GM19035 (cell line): ENCODE measurements at regions not wholly inside any gene's neighbourhood (a gene's known extent, or its start where the extent isn't known, plus 50 kb on each side); places are given as distances from the start of the nearest gene placed in this dataset.

Experiments
- ATAC-seq: cut with Tn5 transposase; IDR thresholded peaks from one replicate; pipeline ENCODE4 v1.9.1; 2021; ENCODE audit not compliant: unreplicated experiment

DNA sequence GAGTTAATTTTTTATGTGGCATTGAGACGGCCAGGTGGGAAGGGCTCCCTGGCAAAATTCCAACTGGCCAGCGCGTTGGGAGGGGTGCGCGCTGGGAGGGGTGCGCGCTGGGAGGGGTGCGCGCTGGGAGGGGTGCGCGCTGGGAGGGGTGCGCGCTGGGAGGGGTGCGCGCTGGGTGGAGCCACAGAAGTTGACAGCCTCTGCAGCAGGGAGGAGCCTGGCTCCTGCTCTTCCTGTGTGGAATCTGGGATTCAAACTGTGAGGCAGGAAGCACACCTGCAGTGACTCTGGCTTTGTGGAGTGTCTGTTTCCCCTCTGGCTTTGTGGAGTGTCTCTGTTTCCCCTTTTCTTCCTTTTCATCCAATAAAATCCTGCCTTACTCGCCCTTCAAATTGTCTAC lies 147.9 kb upstream of the CBLN2 start:
- ATAC-seq: no peak

DNA sequence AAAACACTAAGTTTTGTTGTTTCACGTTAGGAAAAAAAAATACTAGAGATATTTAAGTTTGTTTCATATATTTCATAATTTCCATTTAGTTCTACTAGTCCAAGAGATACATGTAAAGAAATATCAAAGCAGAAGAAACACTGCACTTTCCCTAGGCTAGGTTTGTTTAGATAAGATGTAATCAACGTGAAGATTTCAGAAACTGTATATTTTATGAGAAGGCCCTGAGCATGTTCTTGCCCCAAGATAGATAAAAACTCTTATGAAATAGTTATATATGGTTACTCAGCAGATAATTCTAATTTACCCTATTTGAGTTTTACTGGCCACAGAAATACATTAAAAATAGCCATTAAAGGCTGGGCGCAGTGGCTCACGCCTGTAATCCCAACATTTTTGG lies 143.6 kb upstream of the CBLN2 start:
- ATAC-seq: no peak

DNA sequence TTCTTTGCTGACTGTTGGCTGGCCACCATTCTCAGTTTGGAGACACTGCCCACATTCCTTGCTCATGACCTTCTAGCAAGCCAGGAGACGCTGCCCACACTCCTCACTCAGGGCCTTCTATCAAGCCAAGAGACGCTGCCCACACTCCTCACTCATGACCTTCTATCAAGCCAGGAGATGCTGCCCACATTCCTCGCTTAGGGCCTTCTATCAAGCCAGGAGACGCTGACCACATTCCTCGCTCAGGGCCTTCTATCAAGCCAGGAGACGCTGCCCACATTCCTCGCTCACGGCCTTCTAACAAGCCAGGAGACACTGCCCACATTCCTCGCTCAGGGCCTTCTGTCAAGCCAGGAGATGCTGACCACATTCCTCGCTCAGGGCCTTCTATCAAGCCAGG lies 131.3 kb upstream of the CBLN2 start:
- no peak for ATAC-seq

DNA sequence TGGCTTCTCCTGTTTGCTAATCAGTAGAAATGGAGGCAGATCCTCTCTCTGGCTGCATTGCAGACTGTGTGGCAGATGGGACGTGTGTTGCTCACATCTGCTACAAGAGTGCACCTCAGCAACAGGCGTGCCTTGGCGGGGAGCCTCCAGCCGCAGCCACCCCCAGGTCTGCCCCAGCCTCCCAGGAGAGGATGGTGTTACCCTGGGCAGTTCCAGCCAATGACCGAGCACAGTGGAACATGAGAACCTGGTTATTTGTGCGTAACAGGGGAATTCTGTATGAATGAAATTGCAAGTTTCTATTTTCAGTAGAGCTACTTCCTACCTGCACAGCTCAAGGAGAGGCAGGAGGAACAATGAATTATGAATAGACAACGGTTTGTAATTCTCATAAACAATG lies 130.6 kb upstream of the CBLN2 start:
- peak; percentile 88 for ATAC-seq

DNA sequence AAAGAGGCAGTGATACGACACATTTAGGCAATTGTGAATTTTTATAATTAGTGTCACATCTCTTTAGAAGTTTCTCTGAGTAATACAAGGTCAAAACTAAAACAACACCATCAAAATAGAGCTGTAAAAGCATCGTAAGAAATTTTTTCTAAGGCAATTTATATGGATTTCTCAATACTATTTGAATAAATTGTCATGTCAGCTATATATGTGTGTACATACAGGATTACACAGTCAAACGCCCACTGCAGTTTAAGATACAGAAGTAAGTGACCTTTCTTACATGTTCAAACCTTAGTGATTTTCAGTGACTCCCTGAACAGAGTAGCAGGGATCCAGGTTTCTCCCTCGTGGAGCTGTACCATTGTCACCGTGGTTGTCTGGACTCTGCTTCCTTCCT lies 129.1 kb upstream of the CBLN2 start:
- no peak for ATAC-seq

DNA sequence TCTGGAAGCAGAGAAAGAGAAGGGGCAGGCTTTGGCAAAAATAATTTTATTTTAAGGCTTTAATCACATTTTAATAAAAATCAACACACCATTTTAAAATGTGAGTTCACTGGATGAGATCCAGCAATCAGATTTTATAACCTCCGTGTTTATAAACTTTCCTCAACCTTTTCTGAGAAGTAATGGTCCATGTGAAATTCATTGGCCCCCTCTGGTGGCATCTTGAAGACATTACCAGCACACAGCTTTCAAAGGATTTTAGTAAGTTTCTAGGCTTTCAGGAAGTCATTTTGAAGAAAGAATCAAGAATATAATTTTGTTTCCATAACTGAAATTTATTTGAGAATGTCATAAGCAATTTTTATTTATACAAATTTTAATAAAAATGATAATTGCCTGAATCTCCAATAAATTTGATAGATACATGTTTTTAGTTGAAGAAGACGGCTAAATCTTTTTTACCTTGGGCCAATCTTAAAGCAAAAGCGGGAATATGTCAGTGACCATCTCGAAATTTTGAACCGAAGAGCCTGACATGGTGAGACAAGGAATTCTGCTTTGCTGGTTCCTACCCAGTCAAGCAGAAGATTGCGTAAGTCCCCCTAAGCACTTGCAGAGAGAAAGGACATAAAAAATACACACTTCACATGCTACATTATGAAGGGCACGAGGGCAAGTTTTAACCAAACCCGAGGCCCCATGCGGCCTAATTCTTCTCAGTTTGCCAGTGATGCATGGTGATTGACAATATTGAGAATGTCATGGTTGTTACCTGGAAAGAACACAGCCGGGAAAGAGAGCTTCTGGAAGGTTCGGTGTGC lies 128.4 kb upstream of the CBLN2 start:
- peak; percentile 62 for ATAC-seq

DNA sequence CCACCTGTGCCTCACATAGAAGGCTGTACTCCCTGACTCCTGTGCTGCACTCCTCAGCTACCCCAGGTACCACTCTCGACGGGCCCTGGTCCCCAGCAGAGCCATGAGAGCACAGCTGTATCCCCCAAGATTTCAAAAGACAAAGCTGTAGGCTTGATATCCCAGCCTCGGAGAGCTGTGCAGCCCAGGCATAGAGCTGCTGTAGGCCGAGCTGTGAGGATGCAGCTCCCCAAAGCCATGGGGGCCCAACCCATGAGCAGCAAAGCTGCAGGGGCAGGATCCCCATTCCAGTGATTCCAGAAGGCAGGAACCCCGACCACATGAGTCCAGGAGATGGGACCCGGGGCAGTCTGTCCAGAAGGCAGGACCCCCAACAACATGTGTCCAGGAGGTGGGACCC lies 123.8 kb upstream of the CBLN2 start:
- ATAC-seq: no peak

DNA sequence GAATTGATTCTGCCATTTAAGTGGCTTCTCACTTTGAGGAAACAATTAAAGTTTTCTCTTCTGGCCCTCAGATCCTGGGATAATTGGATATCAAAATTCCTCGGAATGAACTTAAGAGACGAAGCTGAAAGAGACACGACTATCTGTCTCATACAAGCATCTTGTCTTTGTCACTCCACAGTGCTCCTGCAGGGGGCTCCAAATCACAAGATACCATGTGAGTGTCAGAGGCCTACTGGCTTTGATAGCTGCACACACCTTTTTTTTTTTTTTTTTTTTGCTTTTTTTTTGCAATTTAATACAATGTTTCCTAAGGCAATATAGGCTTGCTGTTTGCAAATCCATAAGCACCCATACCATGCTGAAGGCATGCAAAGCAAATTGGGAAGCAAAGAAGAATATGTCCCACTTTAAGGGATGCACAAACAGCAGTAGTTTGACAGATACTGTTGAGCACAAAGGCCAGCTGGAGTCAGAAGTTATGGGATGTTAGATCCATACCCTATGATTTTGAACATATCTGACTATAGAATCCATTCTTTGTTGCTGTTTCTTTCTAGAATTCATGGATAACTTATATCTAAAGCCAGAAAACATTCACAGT lies 109.0 kb upstream of the CBLN2 start:
- peak; percentile 96 for ATAC-seq

DNA sequence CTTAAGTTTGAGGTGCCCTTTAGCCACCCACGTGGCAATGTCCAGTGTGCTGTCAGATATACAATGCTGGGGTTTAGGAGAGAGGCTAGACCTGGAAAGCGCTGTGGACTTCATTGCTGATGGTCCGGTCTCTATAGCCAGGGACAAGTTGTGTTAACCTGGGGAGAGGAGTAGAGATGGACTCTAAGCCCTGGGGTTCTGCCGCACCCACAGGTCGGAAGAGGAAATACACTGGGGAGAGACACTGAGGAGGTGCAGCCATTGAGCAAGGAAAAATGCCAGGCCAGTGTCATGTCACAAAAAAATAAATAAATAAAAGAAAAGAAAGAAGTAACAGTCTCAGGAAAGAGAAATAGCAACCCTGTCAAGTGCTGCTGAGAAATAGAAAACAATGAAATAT lies 106.9 kb upstream of the CBLN2 start:
- no peak for ATAC-seq

DNA sequence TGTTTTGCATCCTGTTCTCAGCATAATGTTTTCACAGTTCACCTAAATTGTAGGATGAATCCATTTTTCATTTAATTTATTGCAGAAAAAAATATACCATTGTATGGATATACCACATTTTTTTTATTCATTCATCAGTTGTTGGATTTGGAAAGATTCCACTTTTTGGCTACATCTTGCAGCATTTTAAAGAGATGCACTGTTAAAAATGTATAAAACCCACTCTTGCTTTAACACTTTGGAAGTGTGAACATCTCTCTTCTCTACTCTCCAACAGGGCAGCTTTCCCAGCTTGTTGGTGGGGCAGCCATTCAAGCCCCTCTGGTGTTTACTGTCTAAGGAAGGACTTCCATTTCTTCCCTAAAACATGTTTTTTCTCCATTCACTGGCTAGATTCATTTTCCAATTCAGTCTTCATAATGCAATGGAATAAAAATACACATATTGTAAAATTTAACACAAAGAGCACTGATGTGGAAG lies 104.4 kb upstream of the CBLN2 start:
- no peak for ATAC-seq

DNA sequence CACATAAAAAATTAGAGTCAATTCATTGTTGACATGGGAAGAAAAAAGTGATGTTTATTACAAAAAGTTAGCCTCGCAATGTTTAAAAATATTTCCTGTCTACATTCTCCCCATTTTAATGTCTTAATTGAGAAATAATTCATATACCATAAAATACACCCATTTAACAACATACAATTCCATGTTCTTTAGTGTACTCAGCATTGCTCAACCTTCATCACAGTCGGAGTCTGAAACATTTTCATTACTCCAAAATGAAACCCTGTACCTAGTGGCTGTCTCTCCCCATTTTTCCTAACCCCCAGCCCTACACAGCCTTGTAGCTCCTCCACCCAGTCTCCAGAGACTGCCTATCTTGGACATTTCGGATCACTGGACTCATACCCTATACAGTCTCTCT lies 103.9 kb upstream of the CBLN2 start:
- no peak for ATAC-seq

DNA sequence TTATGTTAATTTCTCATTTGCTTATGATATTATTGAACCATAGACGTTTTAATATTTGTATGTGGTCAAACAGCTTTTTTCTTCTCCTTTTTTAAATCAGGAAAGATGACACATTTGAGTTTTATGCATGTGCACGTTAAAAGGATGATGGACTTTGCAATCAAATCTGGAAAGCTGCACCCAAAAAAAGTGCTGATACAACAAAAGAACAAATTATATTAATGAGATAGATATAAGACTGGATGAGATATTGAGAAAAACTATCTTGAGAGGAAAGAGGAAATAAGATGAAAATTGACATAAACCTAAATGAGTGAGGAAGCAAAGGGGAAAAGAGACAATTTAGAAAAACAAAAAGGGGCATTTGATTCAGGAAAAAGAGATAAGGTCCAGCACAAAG lies 96.4 kb upstream of the CBLN2 start:
- ATAC-seq: no peak

DNA sequence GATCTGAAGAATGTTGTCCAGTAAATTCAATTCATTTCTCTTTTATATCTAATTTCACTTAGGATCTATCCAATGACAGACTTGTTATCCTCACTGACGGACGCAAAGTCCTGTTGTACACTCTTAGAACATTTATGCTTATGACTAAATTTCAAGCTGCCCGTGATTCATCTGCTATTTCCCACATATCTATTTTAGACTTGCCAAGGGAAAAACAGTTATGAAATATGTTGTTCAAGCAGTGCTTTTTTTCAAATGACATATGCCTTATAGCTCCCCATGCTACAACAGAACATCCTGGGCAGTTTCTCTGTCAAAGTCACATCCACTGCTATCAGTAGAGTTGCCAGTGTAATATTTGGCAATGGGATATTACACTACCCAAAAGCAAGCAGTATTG lies 94.2 kb upstream of the CBLN2 start:
- no peak for ATAC-seq

DNA sequence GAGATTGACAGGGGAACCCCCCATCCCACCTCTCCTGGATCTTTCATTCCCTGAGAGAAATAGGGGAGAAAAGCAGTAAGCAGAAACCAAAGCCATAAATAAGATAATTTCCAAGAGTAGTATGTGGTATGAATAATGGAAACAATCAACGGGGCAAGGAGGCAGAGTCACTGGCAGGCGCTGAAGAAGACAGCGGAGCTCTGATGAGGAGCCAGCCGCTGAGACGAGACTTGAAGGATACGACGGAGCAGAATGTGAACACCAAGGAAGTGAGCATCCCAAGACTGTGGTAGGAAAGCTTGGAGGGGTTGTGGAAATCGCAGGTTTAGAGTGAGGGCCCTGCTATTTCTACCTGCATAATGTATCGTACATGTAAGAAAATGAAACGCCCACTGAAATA lies 93.6 kb upstream of the CBLN2 start:
- ATAC-seq: no peak

DNA sequence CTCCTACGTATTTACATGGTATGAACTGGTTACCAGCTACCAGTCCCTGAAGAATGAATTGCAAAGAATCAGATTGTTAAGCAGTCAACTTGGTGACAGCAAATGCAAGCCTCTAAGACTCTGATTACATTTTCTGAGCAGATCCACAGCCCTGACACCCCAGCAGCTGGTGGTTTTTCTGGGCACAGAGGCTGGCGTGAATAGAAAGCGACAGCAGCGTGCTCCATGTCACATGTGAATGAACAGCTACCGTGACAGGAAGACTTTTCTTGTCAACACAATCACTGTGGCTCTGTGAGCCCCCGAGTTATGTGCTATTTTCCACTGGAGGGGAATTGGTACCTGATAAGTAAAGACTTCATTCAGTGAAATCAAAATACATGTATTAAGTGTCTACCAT lies 93.2 kb upstream of the CBLN2 start:
- no peak for ATAC-seq

DNA sequence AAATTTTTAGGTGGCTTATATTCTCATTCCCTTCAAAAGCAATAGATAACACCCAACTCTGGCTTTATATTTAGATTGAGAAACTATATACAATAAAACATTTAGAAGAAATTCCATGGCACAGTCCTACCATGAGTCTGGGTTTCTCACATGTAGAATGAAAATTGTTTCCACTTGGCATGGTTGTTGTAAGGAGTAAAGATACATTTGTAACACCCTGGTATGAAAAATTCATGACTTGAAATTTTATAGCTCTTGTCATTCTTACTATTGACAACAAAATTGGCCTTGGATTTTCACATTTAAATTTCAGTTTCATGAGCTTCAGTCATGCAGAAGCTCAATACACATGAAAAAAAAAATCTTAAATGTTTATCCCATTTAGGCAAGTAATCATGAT lies 92.5 kb upstream of the CBLN2 start:
- ATAC-seq: no peak

DNA sequence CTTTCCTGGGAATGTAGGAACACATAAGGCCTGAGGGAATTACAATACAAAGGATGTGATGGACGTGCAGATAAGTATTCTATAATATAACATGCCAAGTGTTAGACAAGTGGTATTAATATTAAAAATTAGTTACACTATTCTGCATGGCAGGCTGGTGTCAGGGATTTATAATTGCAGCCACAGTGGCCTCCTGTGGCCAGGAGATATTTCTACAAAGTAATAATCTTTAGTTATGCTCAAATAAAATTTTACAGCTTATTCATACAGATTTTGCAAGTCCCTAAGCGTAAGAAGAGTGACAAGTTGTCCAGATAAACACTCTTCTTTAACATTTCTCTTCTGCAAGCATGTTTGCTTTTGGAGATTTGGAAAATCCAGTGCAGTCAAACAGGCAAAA lies 90.4 kb upstream of the CBLN2 start:
- ATAC-seq: no peak

DNA sequence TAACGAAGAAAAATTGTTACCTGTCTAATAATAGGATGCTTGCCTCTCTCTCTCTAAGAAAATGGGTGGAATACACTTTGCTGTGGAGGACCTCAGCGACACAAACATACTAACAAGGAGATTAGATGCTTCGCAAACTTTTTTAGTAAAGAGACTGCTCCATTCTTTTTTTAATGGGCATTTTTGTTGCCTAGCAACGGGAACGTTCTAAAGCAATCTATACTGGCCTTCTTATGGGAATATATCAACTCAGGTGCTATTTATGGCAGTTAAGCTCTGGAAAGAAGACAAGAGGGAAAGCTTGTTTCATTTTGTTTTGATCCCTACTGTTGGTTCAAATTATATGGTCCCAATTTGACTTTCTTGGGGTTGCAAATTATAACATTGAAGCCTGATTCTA lies 86.8 kb upstream of the CBLN2 start:
- no peak for ATAC-seq

DNA sequence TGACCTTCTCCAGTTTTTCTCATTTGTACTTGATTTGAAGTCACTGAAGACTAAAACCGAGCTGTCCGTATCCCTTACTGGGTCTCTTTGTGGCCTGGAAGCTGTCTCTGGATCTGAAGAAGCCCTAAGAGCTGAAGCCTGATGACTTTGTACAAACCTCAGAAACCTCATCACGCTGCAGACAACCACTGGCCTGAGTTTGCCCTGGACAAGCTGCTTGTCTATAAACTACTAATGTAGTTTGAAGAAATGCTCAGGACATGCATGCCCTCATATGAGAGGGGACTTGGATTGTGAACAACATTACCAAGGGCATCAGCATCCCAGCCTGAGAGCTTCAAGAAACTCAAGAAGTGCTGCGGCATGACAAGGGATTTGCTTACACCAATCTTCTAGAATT lies 79.3 kb upstream of the CBLN2 start:
- ATAC-seq: no peak

DNA sequence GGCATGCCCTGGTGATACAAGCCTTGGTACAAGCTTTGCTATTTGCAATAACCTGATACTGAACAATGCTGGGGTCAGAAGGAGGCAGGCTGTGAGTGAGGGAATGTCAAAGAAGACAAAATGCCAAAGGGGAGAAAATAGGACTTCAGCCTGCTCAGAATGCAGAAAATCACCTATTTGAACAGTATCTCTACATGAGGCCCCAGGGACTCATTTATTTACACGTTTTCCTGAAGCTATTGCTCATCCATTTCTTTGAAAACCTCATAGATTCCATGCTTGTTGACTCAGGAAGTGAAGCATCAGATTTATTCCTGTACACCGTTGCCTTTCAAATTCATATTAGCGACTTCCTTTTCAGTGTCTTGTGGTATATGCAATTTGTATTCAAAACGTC lies 69.4 kb upstream of the CBLN2 start:
- no peak for ATAC-seq

DNA sequence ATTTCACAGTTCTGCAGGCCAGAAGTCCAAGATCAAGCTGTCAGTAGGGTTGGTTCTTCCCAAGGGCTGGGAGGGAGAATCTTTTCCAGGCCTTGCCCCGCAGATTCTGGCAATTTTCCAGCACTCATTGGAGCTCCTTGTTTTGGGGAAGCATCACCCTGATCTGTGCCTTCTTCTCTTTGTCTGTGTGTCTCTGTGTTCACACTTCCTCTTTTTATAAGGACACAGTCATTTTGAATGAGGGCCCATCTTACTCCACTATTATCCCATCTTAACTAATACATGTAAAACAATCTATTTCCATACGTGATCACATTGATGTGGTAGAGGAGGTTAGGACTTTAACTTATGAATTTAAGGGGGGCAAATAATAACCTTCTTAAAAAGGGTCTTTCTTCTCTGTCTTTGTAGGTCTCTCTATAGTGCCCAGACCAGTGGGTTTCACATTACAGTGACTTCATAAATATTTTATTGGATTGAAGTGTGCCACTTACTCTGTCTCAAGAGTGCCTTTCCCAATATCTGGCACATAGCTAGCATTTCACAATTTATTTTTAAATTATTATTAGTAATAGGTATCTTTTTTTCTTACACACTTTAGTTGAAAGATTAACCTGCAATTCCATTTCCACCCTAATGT lies 68.9 kb upstream of the CBLN2 start:
- ATAC-seq: no peak

DNA sequence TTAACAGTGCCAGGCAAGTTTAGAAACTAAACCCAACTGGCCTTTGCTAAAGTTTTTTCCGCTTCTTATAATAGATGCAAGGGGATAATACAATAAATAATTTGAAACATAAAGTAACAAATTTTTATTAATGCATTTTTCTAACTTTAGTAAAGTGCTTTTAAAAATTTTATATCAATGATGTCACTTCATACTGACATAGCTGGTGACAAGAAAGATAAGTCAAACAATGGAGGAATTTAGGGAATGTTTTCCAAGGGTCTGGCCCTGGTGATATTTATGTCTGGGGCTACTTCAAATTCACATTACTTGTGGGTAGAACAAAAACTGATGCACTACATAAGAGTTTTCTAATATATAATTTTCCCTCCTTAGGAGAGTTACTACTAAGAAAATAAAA lies 61.2 kb upstream of the CBLN2 start:
- no peak for ATAC-seq
